Prostate gland (tissue), 2 donors: ENCODE measurements at regions not wholly inside any gene's neighbourhood (a gene's known extent, or its start where the extent isn't known, plus 50 kb on each side); places are given as distances from the start of the nearest gene placed in this dataset.

Experiments
- CTCF ChIP-seq, 4 experiments: fragments of 200-600 bp in 2 of 4; fragments of 450-650 bp in 2 of 4; sonication (generic) in 2 of 4; IDR thresholded peaks; 1 replicate in 3 of 4; 2 replicates in 1 of 4; pipeline ENCODE4 v1.5.1; 2016 to 2019; ENCODE audit warnings: antibody characterized with exemption in 4 of 4, mild to moderate bottlenecking in 2 of 4, moderate library complexity in 2 of 4
- POLR2A ChIP-seq: fragments of 450-650 bp; IDR thresholded peaks from one replicate; pipeline ENCODE4 v1.6.1; 2016; ENCODE audit warnings: antibody characterized with exemption, mild to moderate bottlenecking

- TF ChIP-seq POLR2A, result no peak
- no peak for TF ChIP-seq CTCF (IDR thresholded peaks at IDR 0.05)
Observed at GRCh38 chr18:67359873-67360838, 156.4 kb downstream of the DSEL start.
